GM12872 (cell line): ENCODE measurements at regions not wholly inside any gene's neighbourhood (a gene's known extent, or its start where the extent isn't known, plus 50 kb on each side); places are given as distances from the start of the nearest gene placed in this dataset.

Experiments used
- CTCF ChIP-seq: IDR thresholded peaks from 3 replicates; pipeline ENCODE4 v1.5.1; 2011; ENCODE audit warnings: low read depth, mild to moderate bottlenecking, low read length, moderate library complexity; ENCODE audit not compliant: insufficient read depth

- no peak for TF ChIP-seq CTCF
Observed at GRCh38 chr5:135193213-135194125, 159.4 kb upstream of the PITX1 start.

GRCh38 chr5:135192351-135192750 lies 158.3 kb upstream of the PITX1 start:
- TF ChIP-seq CTCF, result no peak

- peak; percentile 95 for TF ChIP-seq CTCF
Observed at GRCh38 chr5:135191084-135191826, 157.2 kb upstream of the PITX1 start.

GRCh38 chr5:135190416-135191083 lies 156.5 kb upstream of the PITX1 start:
- TF ChIP-seq CTCF, result no peak

- no peak for TF ChIP-seq CTCF
Observed at GRCh38 chr5:135189024-135189423, 155.0 kb upstream of the PITX1 start.

- no peak for TF ChIP-seq CTCF
Observed at GRCh38 chr5:135188233-135188914, 154.3 kb upstream of the PITX1 start.
